ENCODE measurements at regions not wholly inside any gene's neighbourhood (a gene's known extent, or its start where the extent isn't known, plus 50 kb on each side); places are given as distances from the start of the nearest gene placed in this dataset.

DNA sequence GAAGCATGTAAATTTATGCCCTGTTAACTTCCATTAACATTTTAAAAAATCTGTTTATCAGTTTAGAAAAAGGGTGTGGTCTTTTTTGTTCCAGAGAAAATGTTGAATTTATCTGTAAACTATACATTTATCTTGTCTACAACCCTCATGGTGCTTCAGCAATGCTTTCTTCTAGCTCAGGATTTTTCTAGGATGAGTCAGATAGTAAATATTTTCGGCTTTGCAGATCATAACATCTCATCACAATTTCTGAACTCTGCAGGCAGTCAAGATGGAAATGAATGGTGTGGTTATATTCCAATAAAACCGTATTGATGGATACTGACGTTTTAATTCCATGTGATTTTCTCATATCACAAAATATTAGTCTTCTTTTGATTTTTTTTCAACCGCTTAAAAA is 70.5 kb upstream of the FOXB1 start:
- no peak for TF ChIP-seq POLR2AphosphoS5 (IDR thresholded peaks at IDR 0.05; ENCODE audit: low read depth, low read length)
- no peak for TF ChIP-seq REST (IDR thresholded peaks at IDR 0.05; ENCODE audit: insufficient read depth in 1 of 2, low read depth in 2 of 2, low read length in 2 of 2)
- no peak for TF ChIP-seq TAF1 (IDR thresholded peaks at IDR 0.05; ENCODE audit: borderline replicate concordance, insufficient read depth, low read length)
- TF ChIP-seq SIN3A (IDR thresholded peaks at IDR 0.05; ENCODE audit: borderline replicate concordance, insufficient read depth, low read length): no peak
